ENCODE measurements at regions not wholly inside any gene's neighbourhood (a gene's known extent, or its start where the extent isn't known, plus 50 kb on each side); places are given as distances from the start of the nearest gene placed in this dataset.

DNA sequence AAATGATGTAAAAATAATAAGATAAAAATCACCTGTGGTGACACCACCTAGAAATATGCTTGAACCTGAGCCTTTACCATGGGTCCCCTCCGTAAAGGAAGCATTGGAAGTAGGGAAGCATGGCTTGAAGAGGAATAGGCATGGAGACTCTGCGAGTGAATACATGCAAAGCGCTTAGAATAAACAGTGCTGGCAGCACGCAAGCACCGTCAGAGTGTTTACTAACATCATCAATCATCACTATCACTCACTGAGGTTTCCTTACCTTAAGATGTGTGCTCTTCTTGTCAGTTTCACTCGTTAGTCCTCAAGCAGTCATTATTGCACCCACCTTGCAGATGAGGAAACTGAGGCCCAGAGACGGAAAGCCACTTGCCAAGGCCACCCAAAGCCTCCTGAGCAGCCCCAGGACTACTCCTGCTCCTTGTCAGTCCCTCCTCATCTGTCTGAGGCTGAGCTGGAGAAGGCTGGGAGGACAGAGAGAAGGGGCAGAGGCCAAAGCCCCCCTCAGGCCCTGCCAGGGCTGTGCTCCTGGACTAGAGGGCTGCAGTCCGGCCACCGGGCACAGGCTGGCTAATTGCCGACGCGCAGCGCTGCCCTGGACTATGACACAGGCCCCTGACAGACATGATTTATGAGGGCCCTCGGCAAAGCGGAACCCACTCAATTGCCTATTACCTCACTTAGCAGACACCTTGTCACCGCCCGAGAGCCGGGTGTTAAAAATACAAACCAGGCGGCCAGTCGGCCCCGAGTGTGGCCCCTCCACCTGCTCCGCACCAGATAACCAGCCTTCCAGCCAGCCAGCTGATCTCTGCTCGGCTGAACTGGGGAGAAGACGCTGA is 168.9 kb downstream of the MN1 start:
- peaks cover 0 to 2% (median under 1%) of the 10 kb centered on the region in 4 experiments; a peak in 1 of 7 replicates for H3K27me3 ChIP-seq (replicated peaks in 1 of 4; ENCODE audit: control insufficient read depth in 3 of 4, extremely low read depth in 1 of 4, insufficient read depth in 3 of 4, low read length in 3 of 4)
- H3K79me1 ChIP-seq (ENCODE audit: low read depth, low read length) = no peaks in the 10 kb centered on the region
- ChIA-PET CTCF (ENCODE audit: partially characterized antibody) (interaction anchor here (0.6 kb wide), 1 partner anchor 197 kb away, joined by 4 read pairs; no protein-coding TSS in a partner anchor), POLR2A (ENCODE audit: partially characterized antibody) (no interaction called here)
- H3K36me3 ChIP-seq (ENCODE audit: control insufficient read depth in 2 of 4, insufficient read depth in 4 of 4, low read length in 3 of 4) = no peaks in the 10 kb centered on the region
- no peaks in the 10 kb centered on the region; a peak in 1 of 4 replicates for H3K9me3 ChIP-seq (ENCODE audit: insufficient read depth in 2 of 2, low read depth in 1 of 2, low read length in 1 of 2)
- H3K9ac ChIP-seq (replicated peaks in 1 of 4; ENCODE audit: extremely low read depth in 1 of 4, low read depth in 3 of 4, low read length in 3 of 4) = no peak overlapping the region
- H2AK5ac ChIP-seq (ENCODE audit: low read depth, low read length) = peak overlapping the region; percentile 59; the same call in 1 of the 2 replicates
- H2BK5ac ChIP-seq (ENCODE audit: low read depth, low read length) = no peak overlapping the region; the same call in 1 of the 2 replicates
- FAIRE-seq (no peak), DNase-seq (ENCODE audit: low read depth in 1 of 2, low spot score in 2 of 2) (no peak)
- no peak overlapping the region for H3K4me2 ChIP-seq (ENCODE audit: insufficient read depth in 1 of 2, low read depth in 2 of 2, low read length in 2 of 2)
- TF ChIP-seq SP4 (IDR thresholded peaks at IDR 0.05; ENCODE audit: low read length) = no peak
- no peak for TF ChIP-seq JUND (IDR thresholded peaks at IDR 0.05; ENCODE audit: low read length)
- TF ChIP-seq RAD21 (IDR thresholded peaks at IDR 0.05 in 1 of 2, conservative IDR thresholded peaks at IDR 0.05 in 1 of 2; ENCODE audit: low read depth in 2 of 2, low read length in 2 of 2) = no peak
- TF ChIP-seq SP1 (IDR thresholded peaks at IDR 0.05; ENCODE audit: low read depth, low read length) = no peak
- TF ChIP-seq KDM5A (IDR thresholded peaks at IDR 0.05; ENCODE audit: low read length) = no peak
- TF ChIP-seq, protein P1, sequence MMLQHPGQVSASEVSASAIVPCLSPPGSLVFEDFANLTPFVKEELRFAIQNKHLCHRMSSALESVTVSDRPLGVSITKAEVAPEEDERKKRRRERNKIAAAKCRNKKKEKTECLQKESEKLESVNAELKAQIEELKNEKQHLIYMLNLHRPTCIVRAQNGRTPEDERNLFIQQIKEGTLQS (IDR thresholded peaks at IDR 0.05; ENCODE audit: insufficient read depth, low read depth, low read length) = no peak
- TF ChIP-seq KDM1A (IDR thresholded peaks at IDR 0.05; ENCODE audit: borderline replicate concordance, low read length) = peak; percentile 54; the same call in 1 of the 2 replicates
- 0 out of 2 replicates have a peak overlapping the region, but pooled peaks have one; percentile 1 for H4K8ac ChIP-seq (ENCODE audit: extremely low read depth, insufficient read depth, low read length)
- H3K27ac ChIP-seq (ENCODE audit: low read depth, low read length) = no peak overlapping the region
- H2BK120ac ChIP-seq (replicated peaks; ENCODE audit: low read depth, low read length) = no peak overlapping the region
- peak overlapping the region; percentile 55 for H4K91ac ChIP-seq (replicated peaks; ENCODE audit: insufficient read length, low read length)
- H4K20me1 ChIP-seq (replicated peaks in 1 of 2; ENCODE audit: control insufficient read depth in 1 of 2, insufficient read depth in 2 of 2, low read length in 2 of 2) = no peaks in the 10 kb centered on the region
- peak overlapping the region; percentile 83 for H2BK15ac ChIP-seq (ENCODE audit: low read length)
- no peak overlapping the region for H2AFZ ChIP-seq (ENCODE audit: low read length)
- 86% methylated on average over 23 of the region's 24 CpGs; no CpG with 5 or more reads in 1 of the 2 experiments for WGBS, 2 experiments (ENCODE audit: extremely low coverage in 1 of 2, insufficient coverage in 1 of 2, insufficient read length in 1 of 2, insufficient replicate concordance in 2 of 2, low coverage in 1 of 2, low lambda C conversion rate in 2 of 2, missing lambda C conversion rate in 1 of 2)
- H3K4me3 ChIP-seq (ENCODE audit: extremely low read depth in 1 of 4, insufficient read depth in 2 of 4, low read depth in 3 of 4, low read length in 4 of 4) = no peak overlapping the region
- no peak overlapping the region; the same call in 1 of the 2 replicates for H2BK12ac ChIP-seq (ENCODE audit: low read depth, low read length)
- H3K18ac ChIP-seq (ENCODE audit: extremely low read depth, low read length) = peak overlapping the region; percentile 53; the same call in 1 of the 2 replicates
- H4K5ac ChIP-seq (ENCODE audit: insufficient read length, low read depth, low read length) = no peak overlapping the region
- no peaks in the 10 kb centered on the region for H3K79me2 ChIP-seq (ENCODE audit: control insufficient read depth in 1 of 2, insufficient read depth in 2 of 2, low read length in 2 of 2)
- peaks cover 8 to 27% (median 17%) of the 10 kb centered on the region in 4 experiments for H3K4me1 ChIP-seq (replicated peaks in 1 of 4; ENCODE audit: control insufficient read depth in 3 of 4, insufficient read depth in 4 of 4, low read length in 3 of 4)
- H3K23me2 ChIP-seq (ENCODE audit: low read depth, low read length) = peaks cover 7% of the 10 kb centered on the region; the same call in 1 of the 2 replicates
- H3K23ac ChIP-seq (ENCODE audit: insufficient read length) = no peak overlapping the region
- no peak overlapping the region for H3K56ac ChIP-seq (replicated peaks; ENCODE audit: insufficient read length, low read depth, low read length)
- peak overlapping the region; percentile 88; the same call in 1 of the 2 replicates for H2BK20ac ChIP-seq (ENCODE audit: low read length)
- no peak overlapping the region for H3K4ac ChIP-seq (replicated peaks; ENCODE audit: insufficient read length, low read depth, low read length)
- H3K14ac ChIP-seq (ENCODE audit: insufficient read length) = no peak overlapping the region

All from H1 (cell line).